OCI-LY1 (cell line): ENCODE measurements at regions not wholly inside any gene's neighbourhood (a gene's known extent, or its start where the extent isn't known, plus 50 kb on each side); places are given as distances from the start of the nearest gene placed in this dataset.

Experiments
- CTCF ChIP-seq: fragments of 200-600 bp; sonication (generic), shearing (Covaris generic); IDR thresholded peaks from 2 replicates; pipeline ENCODE4 v1.5.1; 2017; ENCODE audit warnings: mild to moderate bottlenecking, antibody characterized with exemption, low read length, moderate library complexity, mixed read lengths
- EZH2 ChIP-seq: fragments of 200-600 bp; sonication (generic), shearing (Covaris generic); IDR thresholded peaks from 2 replicates; pipeline ENCODE4 v1.8.0; 2017; ENCODE audit warnings: borderline replicate concordance, mixed run types, mild to moderate bottlenecking, antibody characterized with exemption, low read length, moderate library complexity, mixed read lengths

- TF ChIP-seq CTCF: no peak
- TF ChIP-seq EZH2: no peak
Observed at GRCh38 chr12:75883241-75883640, 148.3 kb downstream of the PHLDA1 start.
